SK-N-SH treated with all-trans-retinoic acid at 6 μM for 48 hours (cell line): ENCODE measurements at regions not wholly inside any gene's neighbourhood (a gene's known extent, or its start where the extent isn't known, plus 50 kb on each side); places are given as distances from the start of the nearest gene placed in this dataset.

Experiments used
- ATAC-seq: fragments of 200-7000 bp; cut with Tn5 transposase; 3 replicates; pipeline ENCODE4 v1.9.1; 2020; ENCODE audit warnings: mild to moderate bottlenecking, moderate library complexity
- ARNTL ChIP-seq: fragments of 450-650 bp; formaldehyde crosslinking; IDR thresholded peaks from 2 replicates; pipeline ENCODE4 v1.5.0; 2020; ENCODE audit warnings: low read depth, mild to moderate bottlenecking, moderate library complexity, borderline replicate concordance
- CREB5 ChIP-seq: fragments of 250-450 bp; sonication (Bioruptor Pico); IDR thresholded peaks from 2 replicates; pipeline ENCODE4 v1.5.1; 2020; ENCODE audit warnings: low read depth, mild to moderate bottlenecking, moderate library complexity
- CSDC2 ChIP-seq: fragments of 250-450 bp; sonication (Bioruptor Pico); IDR thresholded peaks from 2 replicates; pipeline ENCODE4 v1.5.0; 2020; ENCODE audit warnings: mild to moderate bottlenecking, moderate library complexity
- CSRNP3 ChIP-seq: fragments of 250-450 bp; sonication (Bioruptor Pico); IDR thresholded peaks from 2 replicates; pipeline ENCODE4 v1.5.1; 2021; ENCODE audit warnings: mild to moderate bottlenecking, moderate library complexity
- ESRRG ChIP-seq: fragments of 250-450 bp; sonication (Bioruptor Pico); IDR thresholded peaks from 2 replicates; pipeline ENCODE4 v1.6.1; 2021; ENCODE audit warnings: mild to moderate bottlenecking
- GLIS3 ChIP-seq: fragments of 250-450 bp; sonication (Bioruptor Pico); IDR thresholded peaks from 2 replicates; pipeline ENCODE4 v1.5.0; 2020; ENCODE audit warnings: mild to moderate bottlenecking, moderate library complexity
- ISL1 ChIP-seq: fragments of 250-450 bp; sonication (Bioruptor Pico); IDR thresholded peaks from 2 replicates; pipeline ENCODE4 v2.1.2; 2022; ENCODE audit warnings: mild to moderate bottlenecking, moderate library complexity
- OSR1 ChIP-seq: fragments of 250-450 bp; sonication (Bioruptor Pico); IDR thresholded peaks from 2 replicates; pipeline ENCODE4 v1.8.0; 2022; ENCODE audit warnings: moderate library complexity, mild to moderate bottlenecking, inconsistent platforms
- PATZ1 ChIP-seq: fragments of 250-450 bp; sonication (Bioruptor Pico); IDR thresholded peaks from 2 replicates; pipeline ENCODE4 v1.8.0; 2020; ENCODE audit warnings: mild to moderate bottlenecking, moderate library complexity, borderline replicate concordance
- POU6F1 ChIP-seq: fragments of 250-450 bp; sonication (Bioruptor Pico); IDR thresholded peaks from 2 replicates; pipeline ENCODE4 v1.8.0; 2021; ENCODE audit warnings: low read depth, mild to moderate bottlenecking, moderate library complexity, borderline replicate concordance
- PPARA ChIP-seq: fragments of 250-450 bp; sonication (Bioruptor Pico); IDR thresholded peaks from 2 replicates; pipeline ENCODE4 v1.5.0; 2020; ENCODE audit warnings: mild to moderate bottlenecking, borderline replicate concordance
- RARB ChIP-seq: fragments of 250-450 bp; sonication (Bioruptor Pico); IDR thresholded peaks from 2 replicates; pipeline ENCODE4 v1.8.0; 2021; ENCODE audit warnings: mild to moderate bottlenecking, moderate library complexity
- SNAI2 ChIP-seq: fragments of 250-450 bp; sonication (Bioruptor Pico); IDR thresholded peaks from 2 replicates; pipeline ENCODE4 v1.5.0; 2020; ENCODE audit warnings: mild to moderate bottlenecking, moderate library complexity
- TCF4 ChIP-seq: fragments of 250-450 bp; sonication (Bioruptor Pico); IDR thresholded peaks from 2 replicates; pipeline ENCODE4 v1.8.0; 2021; ENCODE audit warnings: mild to moderate bottlenecking, moderate library complexity, borderline replicate concordance
- TOX ChIP-seq: fragments of 250-450 bp; sonication (Bioruptor Pico); IDR thresholded peaks from 2 replicates; pipeline ENCODE4 v1.8.0; 2021; ENCODE audit warnings: mild to moderate bottlenecking, moderate library complexity, borderline replicate concordance
- ZFP3 ChIP-seq: fragments of 250-450 bp; sonication (Bioruptor Pico); IDR thresholded peaks from 2 replicates; pipeline ENCODE4 v1.5.0; 2020; ENCODE audit warnings: mild to moderate bottlenecking, moderate library complexity
- ZFP30 ChIP-seq: fragments of 450-650 bp; formaldehyde crosslinking; IDR thresholded peaks from 2 replicates; pipeline ENCODE4 v1.5.0; 2022; ENCODE audit warnings: mild to moderate bottlenecking, moderate library complexity
- ZNF565 ChIP-seq: fragments of 450-650 bp; formaldehyde crosslinking; conservative IDR thresholded peaks from 2 replicates; pipeline ENCODE4 v1.5.0; 2020; ENCODE audit warnings: low read depth, mild to moderate bottlenecking, moderate library complexity
- ZNF70 ChIP-seq: fragments of 450-650 bp; formaldehyde crosslinking; IDR thresholded peaks from 2 replicates; pipeline ENCODE4 v1.5.0; 2020; ENCODE audit warnings: mild to moderate bottlenecking, moderate library complexity
- ZNF8 ChIP-seq: fragments of 450-650 bp; formaldehyde crosslinking; IDR thresholded peaks from 2 replicates; pipeline ENCODE4 v1.5.0; 2020; ENCODE audit warnings: mild to moderate bottlenecking, moderate library complexity

- no peak for TF ChIP-seq CREB5 (CRISPR knock-in tag)
These were observed 285.5 kb upstream of the KLF3 start (continued) for GRCh38 chr4:38378478-38378877.

GRCh38 chr4:38381788-38382187 lies 282.2 kb upstream of the KLF3 start:
- no peak; the same call in 2 of the 3 replicates for ATAC-seq

GRCh38 chr4:38382520-38382919 lies 281.5 kb upstream of the KLF3 start:
- ATAC-seq: peak; percentile 52; the same call in 1 of the 3 replicates
- TF ChIP-seq ZNF565 (no peak), CREB5 (CRISPR knock-in tag) (no peak), POU6F1 (no peak), TOX (CRISPR knock-in tag) (no peak), PPARA (CRISPR knock-in tag) (no peak), GLIS3 (CRISPR knock-in tag) (no peak; the same call in 1 of the 2 replicates), RARB (CRISPR knock-in tag) (no peak), CSDC2 (no peak), CSRNP3 (CRISPR knock-in tag) (peak; percentile 10; the same call in 1 of the 2 replicates), ZNF70 (0 out of 2 replicates have a peak, but pooled peaks have one; percentile 19), TCF4 (CRISPR knock-in tag) (peak; percentile 93), ISL1 (CRISPR knock-in tag) (0 out of 2 replicates have a peak, but pooled peaks have one; percentile 22), PATZ1 (CRISPR knock-in tag) (no peak), ZNF8 (peak; percentile 46; the same call in 1 of the 2 replicates)

More at GRCh38 chr4:38381788-38382187, 282.2 kb upstream of the KLF3 start:
- TF ChIP-seq ZFP3 (CRISPR knock-in tag) (no peak), POU6F1 (no peak), ESRRG (CRISPR knock-in tag) (no peak), CREB5 (CRISPR knock-in tag) (no peak), PPARA (CRISPR knock-in tag) (no peak), GLIS3 (CRISPR knock-in tag) (no peak), ZFP30 (CRISPR knock-in tag) (no peak), ARNTL (CRISPR knock-in tag) (no peak), ZNF70 (no peak), ISL1 (CRISPR knock-in tag) (no peak), OSR1 (no peak), CSRNP3 (CRISPR knock-in tag) (no peak), TCF4 (CRISPR knock-in tag) (no peak), SNAI2 (no peak), RARB (CRISPR knock-in tag) (no peak), ZNF8 (no peak), CSDC2 (no peak), ZNF565 (no peak)
- TF ChIP-seq, all 23 proteins: peak for 0
